ENCODE measurements at regions not wholly inside any gene's neighbourhood (a gene's known extent, or its start where the extent isn't known, plus 50 kb on each side); places are given as distances from the start of the nearest gene placed in this dataset.

DNA sequence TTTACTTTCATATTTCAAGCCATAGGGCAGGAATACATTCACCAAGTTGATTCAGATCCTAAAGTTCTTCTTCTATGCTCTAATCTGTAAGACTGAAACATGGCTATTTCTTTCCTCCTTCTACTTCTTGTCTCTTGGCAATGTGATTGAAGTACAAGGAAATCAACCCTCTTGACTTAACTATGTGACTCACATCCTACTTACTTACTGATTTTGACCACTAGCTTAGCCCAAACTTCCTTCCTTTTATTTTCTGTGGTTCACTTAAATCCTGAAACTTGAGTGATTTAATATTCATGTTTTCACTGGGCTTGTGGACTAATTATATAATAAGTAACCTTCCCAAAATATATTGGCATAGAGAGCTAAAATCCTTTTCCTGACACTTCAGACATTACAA is 111.2 kb upstream of the NOVA1 start:
- H3K9me3 ChIP-seq (ENCODE audit: control insufficient read depth in 2 of 2, insufficient read depth in 1 of 2, low read depth in 1 of 2, low read length in 1 of 2), result no peaks in the 10 kb centered on the region
- no peaks in the 10 kb centered on the region for H3K36me3 ChIP-seq (ENCODE audit: control insufficient read depth in 2 of 2, insufficient read depth in 2 of 2, low read length in 1 of 2)
- H3K27me3 ChIP-seq (ENCODE audit: control insufficient read depth in 1 of 2, insufficient read depth in 2 of 2, low read length in 2 of 2), result no peaks in the 10 kb centered on the region
- H3K4me1 ChIP-seq (ENCODE audit: control insufficient read depth in 2 of 2, insufficient read depth in 2 of 2, low read length in 1 of 2), result no peaks in the 10 kb centered on the region
- H3K4me3 ChIP-seq (ENCODE audit: low read depth in 1 of 2, low read length in 2 of 2), result no peak overlapping the region
- no peak overlapping the region for H3K27ac ChIP-seq (ENCODE audit: low read depth in 2 of 2, low read length in 1 of 2)

DNA sequence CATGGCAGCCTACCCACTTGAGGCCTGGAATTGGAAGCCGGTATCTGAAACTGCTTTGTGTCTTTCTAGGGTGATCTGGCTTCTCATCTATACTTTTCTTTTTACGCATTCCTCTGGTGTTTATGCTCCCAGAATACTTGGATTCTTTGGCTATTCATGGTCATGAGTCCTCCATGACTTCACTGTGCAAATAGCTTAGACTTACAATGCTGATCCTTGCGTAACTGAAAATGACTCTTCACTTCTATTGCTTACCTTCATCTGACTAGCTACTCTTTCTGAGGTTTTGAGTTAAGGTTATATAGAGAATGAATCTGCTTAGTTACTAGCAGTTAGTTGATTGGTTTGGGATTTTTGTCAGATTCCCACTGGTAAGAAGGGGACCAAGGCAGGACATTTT is 121.7 kb upstream of the NOVA1 start:
- H3K36me3 ChIP-seq (ENCODE audit: control insufficient read depth in 2 of 2, insufficient read depth in 2 of 2, low read length in 1 of 2), result no peaks in the 10 kb centered on the region
- H3K27me3 ChIP-seq (ENCODE audit: control insufficient read depth in 1 of 2, insufficient read depth in 2 of 2, low read length in 2 of 2), result no peaks in the 10 kb centered on the region

DNA sequence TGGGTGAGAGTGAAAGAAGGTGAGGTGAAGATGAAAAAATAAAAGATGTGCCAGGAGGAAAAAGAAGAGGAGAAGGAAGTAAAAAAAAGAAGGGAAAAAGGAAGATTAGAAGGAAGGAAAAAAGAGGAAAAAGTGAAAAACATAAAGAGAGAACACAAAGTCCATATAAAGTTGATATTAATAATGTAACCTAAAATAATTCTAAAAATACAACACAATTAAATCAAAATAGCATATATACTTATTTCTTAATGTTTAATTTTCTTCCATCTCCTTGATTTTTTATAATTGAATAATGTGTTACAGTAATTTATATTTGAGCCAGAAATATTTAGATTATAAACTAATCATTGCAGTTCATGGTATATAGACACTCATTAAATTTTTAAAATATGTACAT is 124.4 kb upstream of the NOVA1 start:
- Histone ChIP-seq H3K9me3 (ENCODE audit: control insufficient read depth in 2 of 2, insufficient read depth in 1 of 2, low read depth in 1 of 2, low read length in 1 of 2) (no peaks in the 10 kb centered on the region), H3K36me3 (ENCODE audit: control insufficient read depth in 2 of 2, insufficient read depth in 2 of 2, low read length in 1 of 2) (no peaks in the 10 kb centered on the region)

More for the DNA sequence above, 121.7 kb upstream of the NOVA1 start:
- H3K4me1 ChIP-seq (ENCODE audit: control insufficient read depth in 2 of 2, insufficient read depth in 2 of 2, low read length in 1 of 2), result no peaks in the 10 kb centered on the region
- no peaks in the 10 kb centered on the region for H3K9me3 ChIP-seq (ENCODE audit: control insufficient read depth in 2 of 2, insufficient read depth in 1 of 2, low read depth in 1 of 2, low read length in 1 of 2)
- H3K4me3 ChIP-seq (ENCODE audit: low read depth in 1 of 2, low read length in 2 of 2), result no peak overlapping the region
- WGBS, 2 donors, result 94 to 95% methylated on average over 3 of the region's 3 CpGs
- H3K27ac ChIP-seq (ENCODE audit: low read depth in 2 of 2, low read length in 1 of 2), result no peak overlapping the region

DNA sequence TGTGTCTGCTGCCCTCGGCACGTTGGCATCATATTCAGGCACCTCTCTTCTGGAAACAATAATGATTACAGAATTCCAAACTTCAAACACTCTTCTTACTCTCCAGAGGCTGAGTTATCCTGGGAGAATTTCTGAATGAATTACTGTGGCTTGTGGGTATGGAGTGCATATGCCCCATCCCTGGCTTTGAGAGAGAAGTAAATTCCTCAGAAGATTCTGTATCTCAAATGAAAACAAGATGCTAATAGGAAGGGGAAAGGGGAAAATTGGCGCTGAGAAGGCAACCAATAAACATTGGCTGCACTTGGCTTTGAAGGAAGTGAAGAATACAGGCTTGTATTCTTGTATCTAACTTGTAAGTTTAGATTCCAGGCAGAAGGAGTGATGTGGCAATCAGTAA is 132.0 kb upstream of the NOVA1 start:
- WGBS, 2 donors, result 58 to 71% methylated on average over 3 of the region's 3 CpGs
- H3K9me3 ChIP-seq (ENCODE audit: control insufficient read depth in 2 of 2, insufficient read depth in 1 of 2, low read depth in 1 of 2, low read length in 1 of 2), result no peaks in the 10 kb centered on the region

More for the DNA sequence above, 124.4 kb upstream of the NOVA1 start:
- Histone ChIP-seq H3K4me3 (ENCODE audit: low read depth in 1 of 2, low read length in 2 of 2) (no peak overlapping the region), H3K4me1 (ENCODE audit: control insufficient read depth in 2 of 2, insufficient read depth in 2 of 2, low read length in 1 of 2) (no peaks in the 10 kb centered on the region), H3K27ac (ENCODE audit: low read depth in 2 of 2, low read length in 1 of 2) (no peak overlapping the region), H3K27me3 (ENCODE audit: control insufficient read depth in 1 of 2, insufficient read depth in 2 of 2, low read length in 2 of 2) (no peaks in the 10 kb centered on the region)

DNA sequence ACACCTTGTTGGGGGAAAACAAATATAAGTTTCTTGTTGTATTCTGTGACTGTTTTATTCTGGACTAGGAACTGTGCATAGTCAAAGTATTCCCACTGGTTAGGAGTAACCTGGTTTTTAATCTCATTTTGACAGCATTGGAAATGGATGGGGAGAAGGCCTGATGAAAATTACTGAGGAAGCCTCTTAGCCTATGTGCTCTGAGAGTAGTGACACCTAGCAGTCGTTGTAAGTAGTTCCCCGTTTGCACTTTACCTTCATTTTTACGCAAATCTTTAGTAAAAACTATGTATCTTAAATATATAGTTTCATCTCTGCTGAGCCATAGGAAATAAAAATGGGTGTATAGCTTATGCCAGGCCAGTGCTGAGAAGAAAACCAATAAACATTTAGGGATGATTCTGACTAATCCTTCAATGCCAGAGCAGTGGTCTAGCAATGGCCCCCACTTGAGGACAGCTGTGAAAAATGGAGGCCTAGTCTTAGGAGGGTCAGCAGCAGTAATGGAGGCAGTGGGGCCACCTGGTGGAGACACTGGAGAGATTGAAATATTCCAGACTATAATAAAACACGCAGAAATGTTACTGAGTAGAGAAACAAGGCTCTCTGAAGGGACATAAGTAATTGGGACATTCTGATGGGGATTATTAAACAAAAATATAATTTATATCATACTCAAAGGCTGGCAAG is 133.2 kb upstream of the NOVA1 start:
- H3K27ac ChIP-seq (ENCODE audit: low read depth in 2 of 2, low read length in 1 of 2), result no peak overlapping the region
- WGBS, 2 donors, result 76 to 83% methylated on average over 4 of the region's 4 CpGs
- no peaks in the 10 kb centered on the region for H3K9me3 ChIP-seq (ENCODE audit: control insufficient read depth in 2 of 2, insufficient read depth in 1 of 2, low read depth in 1 of 2, low read length in 1 of 2)
- H3K36me3 ChIP-seq (ENCODE audit: control insufficient read depth in 2 of 2, insufficient read depth in 2 of 2, low read length in 1 of 2), result no peaks in the 10 kb centered on the region
- H3K27me3 ChIP-seq (ENCODE audit: control insufficient read depth in 1 of 2, insufficient read depth in 2 of 2, low read length in 2 of 2), result no peaks in the 10 kb centered on the region
- H3K4me1 ChIP-seq (ENCODE audit: control insufficient read depth in 2 of 2, insufficient read depth in 2 of 2, low read length in 1 of 2), result no peaks in the 10 kb centered on the region
- no peak overlapping the region for H3K4me3 ChIP-seq (ENCODE audit: low read depth in 1 of 2, low read length in 2 of 2)

More for the DNA sequence above, 132.0 kb upstream of the NOVA1 start:
- Histone ChIP-seq H3K27ac (ENCODE audit: low read depth in 2 of 2, low read length in 1 of 2) (no peak overlapping the region), H3K27me3 (ENCODE audit: control insufficient read depth in 1 of 2, insufficient read depth in 2 of 2, low read length in 2 of 2) (no peaks in the 10 kb centered on the region), H3K4me1 (ENCODE audit: control insufficient read depth in 2 of 2, insufficient read depth in 2 of 2, low read length in 1 of 2) (no peaks in the 10 kb centered on the region), H3K36me3 (ENCODE audit: control insufficient read depth in 2 of 2, insufficient read depth in 2 of 2, low read length in 1 of 2) (no peaks in the 10 kb centered on the region), H3K4me3 (ENCODE audit: low read depth in 1 of 2, low read length in 2 of 2) (no peak overlapping the region)

DNA sequence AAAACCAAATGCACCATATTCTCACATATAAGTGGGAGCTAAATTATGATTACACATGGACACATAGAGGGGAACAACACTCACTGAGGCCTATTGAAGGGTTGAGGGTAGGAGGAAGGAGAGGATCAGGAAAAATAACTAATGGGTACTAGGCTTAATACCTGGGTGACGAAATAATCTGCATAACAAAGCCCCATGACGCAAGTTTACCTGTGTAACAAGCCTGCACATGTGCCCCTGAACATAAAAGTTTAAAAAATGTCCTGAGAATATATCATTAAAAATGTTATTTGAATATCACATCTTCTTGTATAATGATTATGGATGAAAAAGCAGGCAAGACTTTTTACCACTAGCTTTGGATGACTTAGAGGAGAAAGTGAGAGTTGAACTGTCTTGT is 138.0 kb upstream of the NOVA1 start:
- H3K9me3 ChIP-seq (ENCODE audit: control insufficient read depth in 2 of 2, insufficient read depth in 1 of 2, low read depth in 1 of 2, low read length in 1 of 2), result no peaks in the 10 kb centered on the region
- H3K27me3 ChIP-seq (ENCODE audit: control insufficient read depth in 1 of 2, insufficient read depth in 2 of 2, low read length in 2 of 2), result no peaks in the 10 kb centered on the region
- no peaks in the 10 kb centered on the region for H3K4me1 ChIP-seq (ENCODE audit: control insufficient read depth in 2 of 2, insufficient read depth in 2 of 2, low read length in 1 of 2)
- WGBS, 2 donors, result 49 to 55% methylated on average over 2 of the region's 2 CpGs
- no peak overlapping the region for H3K4me3 ChIP-seq (ENCODE audit: low read depth in 1 of 2, low read length in 2 of 2)
- no peak overlapping the region for H3K27ac ChIP-seq (ENCODE audit: low read depth in 2 of 2, low read length in 1 of 2)
- H3K36me3 ChIP-seq (ENCODE audit: control insufficient read depth in 2 of 2, insufficient read depth in 2 of 2, low read length in 1 of 2), result no peaks in the 10 kb centered on the region

DNA sequence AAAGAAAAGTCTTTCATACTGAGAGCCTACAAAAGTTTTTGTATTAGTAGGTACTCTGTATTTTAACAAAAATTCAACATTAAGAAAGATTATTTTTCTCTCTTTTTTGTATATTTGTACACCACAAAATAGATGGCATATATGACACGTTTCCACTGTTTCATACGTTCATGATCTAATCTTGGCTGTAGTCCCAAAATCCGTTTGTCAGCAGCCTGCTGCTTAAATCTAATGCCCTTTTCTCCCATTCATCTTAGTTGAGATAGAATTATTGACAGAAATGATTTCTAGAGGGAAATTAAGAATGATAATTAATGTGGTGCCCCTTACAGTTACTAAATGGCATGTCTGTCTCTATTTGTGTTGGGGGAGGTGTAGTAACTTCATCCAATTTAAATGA is 140.7 kb upstream of the NOVA1 start:
- 18 to 33% methylated on average over 3 of the region's 3 CpGs for WGBS, 2 donors
- Histone ChIP-seq H3K27me3 (ENCODE audit: control insufficient read depth in 1 of 2, insufficient read depth in 2 of 2, low read length in 2 of 2) (no peaks in the 10 kb centered on the region), H3K4me3 (ENCODE audit: low read depth in 1 of 2, low read length in 2 of 2) (no peak overlapping the region), H3K27ac (ENCODE audit: low read depth in 2 of 2, low read length in 1 of 2) (no peak overlapping the region), H3K4me1 (ENCODE audit: control insufficient read depth in 2 of 2, insufficient read depth in 2 of 2, low read length in 1 of 2) (no peaks in the 10 kb centered on the region), H3K36me3 (ENCODE audit: control insufficient read depth in 2 of 2, insufficient read depth in 2 of 2, low read length in 1 of 2) (no peaks in the 10 kb centered on the region), H3K9me3 (ENCODE audit: control insufficient read depth in 2 of 2, insufficient read depth in 1 of 2, low read depth in 1 of 2, low read length in 1 of 2) (no peaks in the 10 kb centered on the region)

DNA sequence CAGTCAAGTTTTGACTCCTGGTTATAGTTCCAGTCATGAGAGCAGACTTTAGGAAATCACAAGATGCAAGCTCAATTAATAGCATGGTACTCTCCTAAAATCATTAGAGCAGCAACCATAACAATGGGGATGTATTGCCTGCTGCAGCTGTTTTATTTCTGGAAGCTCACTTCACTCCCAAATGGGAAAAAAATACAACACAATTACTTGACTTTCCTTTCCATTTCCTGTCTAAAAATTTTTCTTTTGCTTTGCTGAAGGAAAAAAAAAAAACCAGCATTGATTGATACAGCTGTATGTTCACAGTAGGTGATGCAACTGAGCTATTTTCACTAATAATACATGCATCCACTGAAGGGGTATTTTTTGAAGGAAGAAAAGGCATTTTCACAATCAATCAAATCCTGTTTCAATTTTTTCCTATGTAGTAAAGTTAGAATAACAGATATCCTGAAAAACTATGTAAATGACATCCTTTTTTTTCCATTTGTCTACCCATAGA is 143.9 kb upstream of the NOVA1 start:
- Histone ChIP-seq H3K9me3 (ENCODE audit: control insufficient read depth in 2 of 2, insufficient read depth in 1 of 2, low read depth in 1 of 2, low read length in 1 of 2) (no peaks in the 10 kb centered on the region), H3K36me3 (ENCODE audit: control insufficient read depth in 2 of 2, insufficient read depth in 2 of 2, low read length in 1 of 2) (no peaks in the 10 kb centered on the region), H3K27me3 (ENCODE audit: control insufficient read depth in 1 of 2, insufficient read depth in 2 of 2, low read length in 2 of 2) (no peaks in the 10 kb centered on the region), H3K4me3 (ENCODE audit: low read depth in 1 of 2, low read length in 2 of 2) (no peak overlapping the region), H3K4me1 (ENCODE audit: control insufficient read depth in 2 of 2, insufficient read depth in 2 of 2, low read length in 1 of 2) (no peaks in the 10 kb centered on the region), H3K27ac (ENCODE audit: low read depth in 2 of 2, low read length in 1 of 2) (no peak overlapping the region)

DNA sequence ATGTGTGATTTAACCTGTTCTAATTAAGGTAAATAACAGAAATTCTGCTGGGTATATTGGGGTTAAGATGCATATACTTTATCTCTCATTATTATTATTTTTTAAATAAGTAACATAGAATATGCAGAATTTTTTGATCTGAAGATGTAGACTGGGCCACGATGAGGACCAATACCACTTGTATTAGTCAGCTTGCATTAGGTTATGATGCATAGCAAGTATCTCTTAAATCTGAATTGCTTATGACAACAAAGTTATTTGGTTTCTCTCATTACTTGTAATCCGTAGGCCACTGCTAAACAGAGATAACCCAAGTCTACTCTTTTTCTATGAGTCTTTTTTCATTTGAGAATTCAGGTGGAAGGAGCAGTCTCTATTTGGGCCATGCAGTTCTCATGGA is 145.5 kb upstream of the NOVA1 start:
- Histone ChIP-seq H3K36me3 (ENCODE audit: control insufficient read depth in 2 of 2, insufficient read depth in 2 of 2, low read length in 1 of 2) (no peaks in the 10 kb centered on the region), H3K4me3 (ENCODE audit: low read depth in 1 of 2, low read length in 2 of 2) (no peak overlapping the region), H3K27me3 (ENCODE audit: control insufficient read depth in 1 of 2, insufficient read depth in 2 of 2, low read length in 2 of 2) (no peaks in the 10 kb centered on the region), H3K9me3 (ENCODE audit: control insufficient read depth in 2 of 2, insufficient read depth in 1 of 2, low read depth in 1 of 2, low read length in 1 of 2) (no peaks in the 10 kb centered on the region), H3K27ac (ENCODE audit: low read depth in 2 of 2, low read length in 1 of 2) (no peak overlapping the region), H3K4me1 (ENCODE audit: control insufficient read depth in 2 of 2, insufficient read depth in 2 of 2, low read length in 1 of 2) (no peaks in the 10 kb centered on the region)
- WGBS, 2 donors, result 78% methylated on average over 2 of the region's 2 CpGs

DNA sequence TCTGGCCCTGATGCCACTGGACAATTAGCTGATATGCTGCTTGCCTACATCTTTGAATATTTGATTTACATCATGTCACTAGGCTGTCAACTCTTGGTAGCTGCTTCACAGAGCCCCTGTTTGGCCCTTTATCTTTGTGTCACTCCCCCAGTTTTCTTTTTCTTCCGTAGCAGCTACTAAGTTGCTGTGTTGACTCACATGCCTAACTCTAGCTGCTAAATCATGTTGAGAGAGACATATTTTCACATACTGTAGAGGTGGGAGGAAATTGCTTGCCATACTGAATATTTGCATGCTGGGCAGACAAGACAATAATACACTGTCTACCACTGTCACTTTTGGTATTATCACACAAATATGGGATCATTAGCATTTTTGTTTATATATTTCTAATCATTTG is 147.1 kb upstream of the NOVA1 start:
- H3K4me3 ChIP-seq (ENCODE audit: low read depth in 1 of 2, low read length in 2 of 2), result no peak overlapping the region
- H3K27ac ChIP-seq (ENCODE audit: low read depth in 2 of 2, low read length in 1 of 2), result no peak overlapping the region
- no peaks in the 10 kb centered on the region for H3K4me1 ChIP-seq (ENCODE audit: control insufficient read depth in 2 of 2, insufficient read depth in 2 of 2, low read length in 1 of 2)
- WGBS, 2 donors, result 54 to 56% methylated on average over 1 of the region's 1 CpG
- H3K9me3 ChIP-seq (ENCODE audit: control insufficient read depth in 2 of 2, insufficient read depth in 1 of 2, low read depth in 1 of 2, low read length in 1 of 2), result no peaks in the 10 kb centered on the region
- H3K27me3 ChIP-seq (ENCODE audit: control insufficient read depth in 1 of 2, insufficient read depth in 2 of 2, low read length in 2 of 2), result no peaks in the 10 kb centered on the region
- H3K36me3 ChIP-seq (ENCODE audit: control insufficient read depth in 2 of 2, insufficient read depth in 2 of 2, low read length in 1 of 2), result no peaks in the 10 kb centered on the region

Data from esophagus (tissue), 2 donors.